ENCODE measurements at regions not wholly inside any gene's neighbourhood (a gene's known extent, or its start where the extent isn't known, plus 50 kb on each side); places are given as distances from the start of the nearest gene placed in this dataset.
A peak's percentile ranks its signal among the peaks of the same experiment; 100 is the strongest.

DNA sequence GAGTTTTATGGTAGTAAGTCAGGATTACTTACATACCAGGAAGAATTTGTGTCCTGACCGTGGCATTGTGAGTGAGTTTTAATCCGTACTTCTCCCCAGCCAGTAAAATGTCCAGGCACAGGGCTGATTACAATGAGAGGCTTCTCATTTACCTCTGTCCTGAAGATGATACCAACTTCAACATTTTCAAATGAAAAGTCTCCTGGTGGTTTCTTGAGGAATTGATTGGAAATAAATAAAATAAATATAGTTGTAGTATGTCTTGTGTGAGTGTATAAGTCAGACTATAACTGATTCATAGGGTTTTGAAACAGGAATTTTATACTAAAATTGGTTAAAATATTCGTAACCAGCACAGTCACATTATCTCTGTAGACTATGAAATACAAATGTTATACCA, 382.5 kb downstream of the ETS1 start:
- no peaks in the 10 kb centered on the region for H3K4me1 Mint-ChIP-seq (ENCODE audit: unreplicated experiment)
- no peaks in the 10 kb centered on the region for H3K36me3 Mint-ChIP-seq (ENCODE audit: low read depth, unreplicated experiment)
- no peak overlapping the region for H3K27ac Mint-ChIP-seq (ENCODE audit: unreplicated experiment)
- H3K9me3 Mint-ChIP-seq (ENCODE audit: unreplicated experiment) = no peaks in the 10 kb centered on the region
- no peaks in the 10 kb centered on the region for H3K27me3 Mint-ChIP-seq (ENCODE audit: unreplicated experiment)
- no peak overlapping the region for H3K4me3 Mint-ChIP-seq (ENCODE audit: unreplicated experiment)
- DNase-seq (ENCODE audit: low spot score) = no peak
- TF ChIP-seq, protein P1, sequence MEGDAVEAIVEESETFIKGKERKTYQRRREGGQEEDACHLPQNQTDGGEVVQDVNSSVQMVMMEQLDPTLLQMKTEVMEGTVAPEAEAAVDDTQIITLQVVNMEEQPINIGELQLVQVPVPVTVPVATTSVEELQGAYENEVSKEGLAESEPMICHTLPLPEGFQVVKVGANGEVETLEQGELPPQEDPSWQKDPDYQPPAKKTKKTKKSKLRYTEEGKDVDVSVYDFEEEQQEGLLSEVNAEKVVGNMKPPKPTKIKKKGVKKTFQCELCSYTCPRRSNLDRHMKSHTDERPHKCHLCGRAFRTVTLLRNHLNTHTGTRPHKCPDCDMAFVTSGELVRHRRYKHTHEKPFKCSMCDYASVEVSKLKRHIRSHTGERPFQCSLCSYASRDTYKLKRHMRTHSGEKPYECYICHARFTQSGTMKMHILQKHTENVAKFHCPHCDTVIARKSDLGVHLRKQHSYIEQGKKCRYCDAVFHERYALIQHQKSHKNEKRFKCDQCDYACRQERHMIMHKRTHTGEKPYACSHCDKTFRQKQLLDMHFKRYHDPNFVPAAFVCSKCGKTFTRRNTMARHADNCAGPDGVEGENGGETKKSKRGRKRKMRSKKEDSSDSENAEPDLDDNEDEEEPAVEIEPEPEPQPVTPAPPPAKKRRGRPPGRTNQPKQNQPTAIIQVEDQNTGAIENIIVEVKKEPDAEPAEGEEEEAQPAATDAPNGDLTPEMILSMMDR (IDR thresholded peaks at IDR 0.05; ENCODE audit: unreplicated experiment) = peak; percentile 34

DNA sequence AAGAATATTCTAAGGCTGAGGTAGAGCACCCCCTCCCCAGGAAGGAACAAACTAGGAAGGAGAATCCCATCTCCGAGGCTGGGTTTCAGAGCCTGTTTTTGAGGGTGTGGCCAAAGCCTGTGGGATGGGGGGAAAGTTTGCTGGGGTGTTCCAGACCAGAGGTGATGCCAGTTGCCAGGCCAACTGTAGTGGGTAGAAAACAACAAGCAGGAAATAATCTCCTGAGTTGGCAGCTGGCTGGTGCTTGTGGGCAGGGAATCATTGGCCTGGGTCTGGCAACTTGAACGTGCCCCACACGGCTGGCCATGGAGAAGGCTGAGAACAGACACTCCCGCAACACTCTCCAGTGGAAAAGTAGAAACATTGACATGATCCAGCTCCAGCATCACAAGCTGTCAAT, 385.6 kb downstream of the ETS1 start:
- TF ChIP-seq, protein P1 (IDR thresholded peaks at IDR 0.05; ENCODE audit: unreplicated experiment) = no peak
- H3K27ac Mint-ChIP-seq (ENCODE audit: unreplicated experiment) = no peak overlapping the region
- H3K36me3 Mint-ChIP-seq (ENCODE audit: low read depth, unreplicated experiment) = no peaks in the 10 kb centered on the region
- DNase-seq (ENCODE audit: low spot score) = no peak
- H3K27me3 Mint-ChIP-seq (ENCODE audit: unreplicated experiment) = no peaks in the 10 kb centered on the region
- H3K4me3 Mint-ChIP-seq (ENCODE audit: unreplicated experiment) = no peak overlapping the region
- no peaks in the 10 kb centered on the region for H3K9me3 Mint-ChIP-seq (ENCODE audit: unreplicated experiment)
- H3K4me1 Mint-ChIP-seq (ENCODE audit: unreplicated experiment) = no peaks in the 10 kb centered on the region

DNA sequence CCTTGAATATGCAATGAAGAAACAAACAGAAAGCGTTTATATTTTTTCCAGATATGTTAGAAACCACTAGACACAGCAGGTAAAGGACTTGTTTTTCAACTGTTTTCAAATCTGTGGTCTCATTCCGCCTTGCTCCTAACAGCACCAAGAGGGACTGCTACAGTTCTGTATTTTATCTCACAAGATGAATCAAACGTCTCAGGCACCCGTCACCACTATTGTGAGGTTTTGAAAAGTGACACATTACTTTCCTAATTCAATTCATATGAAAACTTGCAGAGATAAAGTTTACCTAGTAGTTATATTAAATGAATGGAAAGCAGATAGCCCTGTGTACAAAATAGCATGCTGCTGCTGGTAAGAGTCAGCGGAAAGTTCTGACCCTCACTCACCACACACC, 386.3 kb downstream of the ETS1 start:
- TF ChIP-seq, protein P1 (IDR thresholded peaks at IDR 0.05; ENCODE audit: unreplicated experiment) = no peak
- no peak overlapping the region for H3K4me3 Mint-ChIP-seq (ENCODE audit: unreplicated experiment)
- no peaks in the 10 kb centered on the region for H3K36me3 Mint-ChIP-seq (ENCODE audit: low read depth, unreplicated experiment)
- DNase-seq (ENCODE audit: low spot score) = no peak
- H3K9me3 Mint-ChIP-seq (ENCODE audit: unreplicated experiment) = no peaks in the 10 kb centered on the region
- H3K4me1 Mint-ChIP-seq (ENCODE audit: unreplicated experiment) = no peaks in the 10 kb centered on the region
- H3K27ac Mint-ChIP-seq (ENCODE audit: unreplicated experiment) = no peak overlapping the region
- no peaks in the 10 kb centered on the region for H3K27me3 Mint-ChIP-seq (ENCODE audit: unreplicated experiment)

DNA sequence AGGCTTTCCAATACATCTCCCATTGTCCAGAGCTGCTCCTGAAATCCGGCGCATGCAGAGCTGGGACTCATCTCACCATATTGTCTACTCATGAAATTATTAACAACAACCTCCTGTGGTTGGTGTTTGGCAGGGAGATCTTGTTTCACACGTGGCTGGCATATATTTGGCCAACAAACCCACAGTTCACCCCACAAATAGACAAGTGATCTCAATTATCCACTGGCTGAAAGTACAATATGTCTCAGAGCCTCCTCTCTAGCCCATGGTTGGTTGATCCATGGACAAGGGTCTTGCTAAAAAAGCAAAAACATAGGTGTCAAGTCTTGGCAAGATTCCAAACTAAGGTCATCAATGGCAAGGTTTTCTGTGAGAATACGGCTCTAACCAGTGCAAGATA, 386.9 kb downstream of the ETS1 start:
- H3K36me3 Mint-ChIP-seq (ENCODE audit: low read depth, unreplicated experiment) = no peaks in the 10 kb centered on the region
- no peaks in the 10 kb centered on the region for H3K4me1 Mint-ChIP-seq (ENCODE audit: unreplicated experiment)
- H3K27me3 Mint-ChIP-seq (ENCODE audit: unreplicated experiment) = no peaks in the 10 kb centered on the region
- TF ChIP-seq, protein P1 (IDR thresholded peaks at IDR 0.05; ENCODE audit: unreplicated experiment) = no peak
- DNase-seq (ENCODE audit: low spot score) = no peak
- H3K27ac Mint-ChIP-seq (ENCODE audit: unreplicated experiment) = no peak overlapping the region
- no peak overlapping the region for H3K4me3 Mint-ChIP-seq (ENCODE audit: unreplicated experiment)
- no peaks in the 10 kb centered on the region for H3K9me3 Mint-ChIP-seq (ENCODE audit: unreplicated experiment)

DNA sequence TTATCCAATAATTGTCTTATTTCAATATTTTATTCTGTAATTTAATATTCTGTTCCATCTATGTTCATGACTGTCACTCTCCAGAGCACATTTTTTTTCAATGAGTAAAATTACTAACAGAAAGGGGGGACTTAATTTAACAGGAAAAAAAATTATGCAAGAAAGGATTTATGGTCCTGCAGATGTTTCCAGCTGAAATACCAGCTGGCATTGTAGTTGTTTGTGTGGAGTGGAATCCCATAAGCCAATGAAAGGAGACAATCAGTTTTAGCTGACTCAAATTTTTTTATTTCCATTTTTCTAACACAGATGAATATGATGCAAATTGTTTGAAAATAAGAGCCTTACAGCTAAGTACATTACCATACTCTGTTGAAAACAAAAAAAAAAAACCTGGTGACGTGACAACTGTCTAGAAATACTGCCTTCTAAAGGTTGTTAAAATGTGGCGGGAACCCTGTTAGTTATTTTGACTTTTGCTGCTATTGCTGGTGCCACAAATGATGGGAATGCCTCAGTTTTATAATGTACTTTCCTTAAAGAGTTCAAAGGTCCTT, 389.1 kb downstream of the ETS1 start:
- H3K36me3 Mint-ChIP-seq (ENCODE audit: low read depth, unreplicated experiment) = no peaks in the 10 kb centered on the region
- H3K27me3 Mint-ChIP-seq (ENCODE audit: unreplicated experiment) = no peaks in the 10 kb centered on the region
- no peaks in the 10 kb centered on the region for H3K9me3 Mint-ChIP-seq (ENCODE audit: unreplicated experiment)
- no peak overlapping the region for H3K4me3 Mint-ChIP-seq (ENCODE audit: unreplicated experiment)
- no peak for DNase-seq (ENCODE audit: low spot score)
- H3K4me1 Mint-ChIP-seq (ENCODE audit: unreplicated experiment) = peaks cover 14% of the 10 kb centered on the region
- TF ChIP-seq, protein P1 (IDR thresholded peaks at IDR 0.05; ENCODE audit: unreplicated experiment) = no peak
- H3K27ac Mint-ChIP-seq (ENCODE audit: unreplicated experiment) = no peak overlapping the region
